ENCODE measurements at regions not wholly inside any gene's neighbourhood (a gene's known extent, or its start where the extent isn't known, plus 50 kb on each side); places are given as distances from the start of the nearest gene placed in this dataset.

- no peak overlapping the region for H3K4me3 ChIP-seq (ENCODE audit: low read depth in 1 of 2, low read length in 2 of 2)
- no peaks in the 10 kb centered on the region for H4K20me1 ChIP-seq (ENCODE audit: insufficient read depth, low read length)
- ATAC-seq (ENCODE audit: insufficient read depth, low read depth) (no peak), DNase-seq (no peak)
- H3K9ac ChIP-seq (ENCODE audit: low read depth, low read length), result no peak overlapping the region
- TF ChIP-seq EZH2 (IDR thresholded peaks at IDR 0.05; ENCODE audit: borderline replicate concordance, low read depth, low read length, severe bottlenecking), result no peak
- TF ChIP-seq CTCF (IDR thresholded peaks at IDR 0.05; ENCODE audit: borderline replicate concordance, extremely low read depth, low read length, poor library complexity, severe bottlenecking), result no peak
- no peak overlapping the region for H3K27ac ChIP-seq (ENCODE audit: low read length)
- H3K4me2 ChIP-seq (ENCODE audit: insufficient read depth, low read length), result no peak overlapping the region
- H3K79me2 ChIP-seq (ENCODE audit: insufficient read depth, low read length), result no peaks in the 10 kb centered on the region
- no peaks in the 10 kb centered on the region for H3K4me1 ChIP-seq (ENCODE audit: insufficient read depth, low read length)
- H3K36me3 ChIP-seq (ENCODE audit: insufficient read depth, low read length), result no peaks in the 10 kb centered on the region
- no peaks in the 10 kb centered on the region for H3K27me3 ChIP-seq (ENCODE audit: insufficient read depth, low read length, poor library complexity)
- H3K9me3 ChIP-seq (ENCODE audit: insufficient read depth, low read length, severe bottlenecking), result no peaks in the 10 kb centered on the region
- no peak overlapping the region for H2AFZ ChIP-seq (ENCODE audit: low read depth, low read length)
Observed at GRCh38 chr21:19031953-19032352, 628.4 kb upstream of the TMPRSS15 start.

- DNase-seq, result no peak
- no peak for ATAC-seq (ENCODE audit: insufficient read depth, low read depth)
- H3K9me3 ChIP-seq (ENCODE audit: insufficient read depth, low read length, severe bottlenecking), result no peaks in the 10 kb centered on the region
Observed at GRCh38 chr21:19034041-19034440, 630.5 kb upstream of the TMPRSS15 start.

GRCh38 chr21:19034560-19034959, 631.0 kb upstream of the TMPRSS15 start:
- H4K20me1 ChIP-seq (ENCODE audit: insufficient read depth, low read length), result no peaks in the 10 kb centered on the region
- no peak for TF ChIP-seq EZH2 (IDR thresholded peaks at IDR 0.05; ENCODE audit: borderline replicate concordance, low read depth, low read length, severe bottlenecking)
- TF ChIP-seq CTCF (IDR thresholded peaks at IDR 0.05; ENCODE audit: borderline replicate concordance, extremely low read depth, low read length, poor library complexity, severe bottlenecking), result no peak
- no peaks in the 10 kb centered on the region for H3K9me3 ChIP-seq (ENCODE audit: insufficient read depth, low read length, severe bottlenecking)
- ATAC-seq (ENCODE audit: insufficient read depth, low read depth) (no peak), DNase-seq (no peak)
- H3K36me3 ChIP-seq (ENCODE audit: insufficient read depth, low read length), result no peaks in the 10 kb centered on the region
- no peak overlapping the region for H3K9ac ChIP-seq (ENCODE audit: low read depth, low read length)
- H3K79me2 ChIP-seq (ENCODE audit: insufficient read depth, low read length), result no peaks in the 10 kb centered on the region
- no peaks in the 10 kb centered on the region for H3K4me1 ChIP-seq (ENCODE audit: insufficient read depth, low read length)
- no peak overlapping the region for H3K4me3 ChIP-seq (ENCODE audit: low read depth in 1 of 2, low read length in 2 of 2)
- no peak overlapping the region for H2AFZ ChIP-seq (ENCODE audit: low read depth, low read length)
- H3K4me2 ChIP-seq (ENCODE audit: insufficient read depth, low read length), result no peak overlapping the region
- H3K27ac ChIP-seq (ENCODE audit: low read length), result no peak overlapping the region
- H3K27me3 ChIP-seq (ENCODE audit: insufficient read depth, low read length, poor library complexity), result no peaks in the 10 kb centered on the region

More at GRCh38 chr21:19034041-19034440, 630.5 kb upstream of the TMPRSS15 start:
- no peak overlapping the region for H3K9ac ChIP-seq (ENCODE audit: low read depth, low read length)
- no peak overlapping the region for H3K4me2 ChIP-seq (ENCODE audit: insufficient read depth, low read length)
- no peaks in the 10 kb centered on the region for H3K79me2 ChIP-seq (ENCODE audit: insufficient read depth, low read length)
- no peaks in the 10 kb centered on the region for H3K4me1 ChIP-seq (ENCODE audit: insufficient read depth, low read length)
- H3K27me3 ChIP-seq (ENCODE audit: insufficient read depth, low read length, poor library complexity), result no peaks in the 10 kb centered on the region
- H3K27ac ChIP-seq (ENCODE audit: low read length), result no peak overlapping the region
- no peak for TF ChIP-seq EZH2 (IDR thresholded peaks at IDR 0.05; ENCODE audit: borderline replicate concordance, low read depth, low read length, severe bottlenecking)
- no peak for TF ChIP-seq CTCF (IDR thresholded peaks at IDR 0.05; ENCODE audit: borderline replicate concordance, extremely low read depth, low read length, poor library complexity, severe bottlenecking)
- no peaks in the 10 kb centered on the region for H3K36me3 ChIP-seq (ENCODE audit: insufficient read depth, low read length)
- H4K20me1 ChIP-seq (ENCODE audit: insufficient read depth, low read length), result no peaks in the 10 kb centered on the region
- no peak overlapping the region for H2AFZ ChIP-seq (ENCODE audit: low read depth, low read length)
- H3K4me3 ChIP-seq (ENCODE audit: low read depth in 1 of 2, low read length in 2 of 2), result no peak overlapping the region

GRCh38 chr21:19045876-19046275, 642.3 kb upstream of the TMPRSS15 start:
- ATAC-seq (ENCODE audit: insufficient read depth, low read depth), result no peak

More at GRCh38 chr21:19045876-19046275, 642.3 kb upstream of the TMPRSS15 start:
- Histone ChIP-seq H3K79me2 (ENCODE audit: insufficient read depth, low read length) (no peaks in the 10 kb centered on the region), H3K27me3 (ENCODE audit: insufficient read depth, low read length, poor library complexity) (no peaks in the 10 kb centered on the region), H3K9ac (ENCODE audit: low read depth, low read length) (no peak overlapping the region), H3K36me3 (ENCODE audit: insufficient read depth, low read length) (no peaks in the 10 kb centered on the region), H3K4me2 (ENCODE audit: insufficient read depth, low read length) (no peak overlapping the region), H3K27ac (ENCODE audit: low read length) (no peak overlapping the region), H3K4me1 (ENCODE audit: insufficient read depth, low read length) (no peaks in the 10 kb centered on the region), H3K9me3 (ENCODE audit: insufficient read depth, low read length, severe bottlenecking) (peaks cover 4% of the 10 kb centered on the region), H4K20me1 (ENCODE audit: insufficient read depth, low read length) (no peaks in the 10 kb centered on the region), H3K4me3 (ENCODE audit: low read depth in 1 of 2, low read length in 2 of 2) (no peak overlapping the region), H2AFZ (ENCODE audit: low read depth, low read length) (no peak overlapping the region)
- TF ChIP-seq CTCF (IDR thresholded peaks at IDR 0.05; ENCODE audit: borderline replicate concordance, extremely low read depth, low read length, poor library complexity, severe bottlenecking) (no peak), EZH2 (IDR thresholded peaks at IDR 0.05; ENCODE audit: borderline replicate concordance, low read depth, low read length, severe bottlenecking) (no peak)
- no peak for DNase-seq

All from DND-41 (cell line).